ENCODE measurements at regions not wholly inside any gene's neighbourhood (a gene's known extent, or its start where the extent isn't known, plus 50 kb on each side); places are given as distances from the start of the nearest gene placed in this dataset.

- 90% methylated on average over 2 of the region's 2 CpGs for WGBS
- H3K4me3 ChIP-seq (ENCODE audit: low read length in 2 of 2), result no peak overlapping the region
These were observed 1526.3 kb downstream of the AACS start for GRCh38 chr12:126591533-126591932.

GRCh38 chr12:126601184-126602170, 1536.2 kb downstream of the AACS start:
- no peak for DNase-seq (ENCODE audit: low read depth in 6 of 9, low spot score in 9 of 9)
- Histone ChIP-seq H3K4me3 (ENCODE audit: low read length in 2 of 2) (no peak overlapping the region), H3K9me3 (ENCODE audit: control insufficient read depth in 2 of 2, insufficient read depth in 1 of 2, low read length in 1 of 2) (no peaks in the 10 kb centered on the region), H3K27me3 (ENCODE audit: control insufficient read depth in 2 of 2, insufficient read depth in 1 of 2, low read length in 1 of 2) (no peaks in the 10 kb centered on the region), H3K36me3 (ENCODE audit: control insufficient read depth in 2 of 2, insufficient read depth in 2 of 2, low read length in 1 of 2) (no peaks in the 10 kb centered on the region), H3K4me1 (ENCODE audit: control insufficient read depth in 2 of 2, insufficient read depth in 2 of 2, low read length in 2 of 2) (no peaks in the 10 kb centered on the region), H3K27ac (ENCODE audit: low read depth in 1 of 2, low read length in 1 of 2) (no peak overlapping the region)
- 83% methylated on average over 5 of the region's 5 CpGs for WGBS

More at GRCh38 chr12:126591533-126591932, 1526.3 kb downstream of the AACS start:
- Histone ChIP-seq H3K27ac (ENCODE audit: low read depth in 1 of 2, low read length in 1 of 2) (no peak overlapping the region), H3K4me1 (ENCODE audit: control insufficient read depth in 2 of 2, insufficient read depth in 2 of 2, low read length in 2 of 2) (peaks cover 0 to 4% of the 10 kb centered on the region in 2 donors), H3K9me3 (ENCODE audit: control insufficient read depth in 2 of 2, insufficient read depth in 1 of 2, low read length in 1 of 2) (no peaks in the 10 kb centered on the region), H3K36me3 (ENCODE audit: control insufficient read depth in 2 of 2, insufficient read depth in 2 of 2, low read length in 1 of 2) (no peaks in the 10 kb centered on the region), H3K27me3 (ENCODE audit: control insufficient read depth in 2 of 2, insufficient read depth in 1 of 2, low read length in 1 of 2) (no peaks in the 10 kb centered on the region)
- DNase-seq (ENCODE audit: low read depth in 6 of 9, low spot score in 9 of 9), result no peak

- Histone ChIP-seq H3K27ac (ENCODE audit: low read depth in 1 of 2, low read length in 1 of 2) (no peak overlapping the region), H3K36me3 (ENCODE audit: control insufficient read depth in 2 of 2, insufficient read depth in 2 of 2, low read length in 1 of 2) (no peaks in the 10 kb centered on the region), H3K4me1 (ENCODE audit: control insufficient read depth in 2 of 2, insufficient read depth in 2 of 2, low read length in 2 of 2) (no peaks in the 10 kb centered on the region), H3K4me3 (ENCODE audit: low read length in 2 of 2) (no peak overlapping the region), H3K9me3 (ENCODE audit: control insufficient read depth in 2 of 2, insufficient read depth in 1 of 2, low read length in 1 of 2) (no peaks in the 10 kb centered on the region), H3K27me3 (ENCODE audit: control insufficient read depth in 2 of 2, insufficient read depth in 1 of 2, low read length in 1 of 2) (no peaks in the 10 kb centered on the region)
- 82% methylated on average over 7 of the region's 7 CpGs for WGBS
- no peak for DNase-seq (ENCODE audit: low read depth in 6 of 9, low spot score in 9 of 9)
These were observed 1537.4 kb downstream of the AACS start for GRCh38 chr12:126602612-126603011.

GRCh38 chr12:126607157-126607556, 1541.9 kb downstream of the AACS start:
- DNase-seq (ENCODE audit: low read depth in 6 of 9, low spot score in 9 of 9), result no peak
- Histone ChIP-seq H3K36me3 (ENCODE audit: control insufficient read depth in 2 of 2, insufficient read depth in 2 of 2, low read length in 1 of 2) (no peaks in the 10 kb centered on the region), H3K27ac (ENCODE audit: low read depth in 1 of 2, low read length in 1 of 2) (no peak overlapping the region), H3K4me3 (ENCODE audit: low read length in 2 of 2) (no peak overlapping the region), H3K4me1 (ENCODE audit: control insufficient read depth in 2 of 2, insufficient read depth in 2 of 2, low read length in 2 of 2) (no peaks in the 10 kb centered on the region), H3K9me3 (ENCODE audit: control insufficient read depth in 2 of 2, insufficient read depth in 1 of 2, low read length in 1 of 2) (no peaks in the 10 kb centered on the region), H3K27me3 (ENCODE audit: control insufficient read depth in 2 of 2, insufficient read depth in 1 of 2, low read length in 1 of 2) (no peaks in the 10 kb centered on the region)
- 92% methylated on average over 1 of the region's 1 CpG for WGBS

DNA sequence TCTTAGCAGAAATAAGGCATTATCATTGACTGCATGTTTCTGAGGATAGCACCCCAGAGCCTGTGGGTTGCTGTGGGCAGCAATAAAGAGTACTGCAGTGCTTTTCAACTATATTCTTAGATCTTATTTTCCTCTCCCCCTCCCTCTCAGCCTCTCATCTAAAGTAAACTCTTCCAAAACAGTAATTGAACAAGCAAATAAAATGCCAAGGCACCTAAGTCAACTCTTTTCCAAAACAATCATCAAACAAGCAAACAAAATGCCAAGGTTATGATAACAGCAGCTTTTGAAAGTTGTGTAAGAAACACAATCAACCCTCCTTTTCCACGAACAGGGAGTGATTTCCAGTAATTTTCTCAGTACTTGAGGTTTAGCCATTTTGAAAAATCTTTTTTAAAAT, 1542.6 kb downstream of the AACS start:
- H3K27ac ChIP-seq (ENCODE audit: low read depth in 1 of 2, low read length in 1 of 2), result no peak overlapping the region
- 60% methylated on average over 1 of the region's 1 CpG for WGBS
- DNase-seq (ENCODE audit: low read depth in 6 of 9, low spot score in 9 of 9), result no peak
- no peaks in the 10 kb centered on the region for H3K36me3 ChIP-seq (ENCODE audit: control insufficient read depth in 2 of 2, insufficient read depth in 2 of 2, low read length in 1 of 2)
- no peaks in the 10 kb centered on the region for H3K27me3 ChIP-seq (ENCODE audit: control insufficient read depth in 2 of 2, insufficient read depth in 1 of 2, low read length in 1 of 2)
- no peaks in the 10 kb centered on the region for H3K9me3 ChIP-seq (ENCODE audit: control insufficient read depth in 2 of 2, insufficient read depth in 1 of 2, low read length in 1 of 2)
- H3K4me3 ChIP-seq (ENCODE audit: low read length in 2 of 2), result no peak overlapping the region
- no peaks in the 10 kb centered on the region for H3K4me1 ChIP-seq (ENCODE audit: control insufficient read depth in 2 of 2, insufficient read depth in 2 of 2, low read length in 2 of 2)

DNA sequence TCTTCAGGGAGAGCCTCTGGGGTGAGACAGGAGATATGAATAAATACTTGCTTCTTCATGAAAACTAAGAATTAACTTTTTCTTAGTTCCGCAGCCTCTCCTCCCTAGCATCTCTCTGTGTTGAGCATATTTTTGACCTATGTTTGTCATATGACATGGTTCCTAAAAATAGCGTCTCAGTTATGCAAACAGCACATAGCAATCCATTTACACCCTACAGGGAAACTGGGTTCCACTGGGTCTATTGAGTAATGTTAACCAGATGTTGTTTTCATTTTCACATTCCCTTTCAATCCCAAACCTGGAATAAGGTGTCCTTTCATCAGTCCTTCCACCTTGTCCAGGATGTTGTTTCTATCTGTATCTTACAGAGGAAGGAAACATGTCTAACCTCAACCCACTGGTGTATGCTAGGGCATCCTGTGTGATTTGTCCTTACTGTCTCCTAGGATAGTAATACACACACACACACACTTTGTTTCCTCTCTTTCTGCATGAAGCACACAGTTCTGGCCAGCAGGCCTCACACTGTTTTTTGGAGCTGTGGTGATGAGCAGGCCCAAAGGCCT, 1543.5 kb downstream of the AACS start:
- H3K27me3 ChIP-seq (ENCODE audit: control insufficient read depth in 2 of 2, insufficient read depth in 1 of 2, low read length in 1 of 2), result no peaks in the 10 kb centered on the region
- DNase-seq (ENCODE audit: low read depth in 6 of 9, low spot score in 9 of 9), result no peak
- H3K4me3 ChIP-seq (ENCODE audit: low read length in 2 of 2), result no peak overlapping the region
- H3K36me3 ChIP-seq (ENCODE audit: control insufficient read depth in 2 of 2, insufficient read depth in 2 of 2, low read length in 1 of 2), result no peaks in the 10 kb centered on the region
- 69% methylated on average over 2 of the region's 2 CpGs for WGBS
- H3K9me3 ChIP-seq (ENCODE audit: control insufficient read depth in 2 of 2, insufficient read depth in 1 of 2, low read length in 1 of 2), result no peaks in the 10 kb centered on the region
- H3K27ac ChIP-seq (ENCODE audit: low read depth in 1 of 2, low read length in 1 of 2), result no peak overlapping the region
- no peaks in the 10 kb centered on the region for H3K4me1 ChIP-seq (ENCODE audit: control insufficient read depth in 2 of 2, insufficient read depth in 2 of 2, low read length in 2 of 2)

DNA sequence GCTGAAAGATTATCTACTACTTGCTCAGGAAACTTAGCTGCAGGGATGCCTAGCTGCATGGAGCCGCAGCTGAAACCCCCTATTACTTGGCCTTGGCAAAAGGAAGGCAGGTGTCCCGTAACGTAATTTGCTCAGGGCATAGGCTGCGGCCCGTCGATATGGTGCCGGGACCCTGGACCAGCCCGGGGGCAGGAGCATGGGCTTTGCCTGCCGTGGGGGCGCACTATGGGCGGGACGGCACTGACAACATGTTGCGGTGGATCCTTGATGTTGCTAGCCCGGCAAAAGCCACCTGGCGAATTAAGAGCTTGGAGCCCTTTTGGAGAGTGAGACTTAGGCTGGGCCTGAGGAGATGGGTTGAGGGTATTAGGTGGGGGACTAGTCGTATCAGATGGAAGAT, 1551.2 kb downstream of the AACS start:
- WGBS, result 98% methylated on average over 16 of the region's 16 CpGs
- peaks cover 0 to 16% of the 10 kb centered on the region in 2 donors for H3K9me3 ChIP-seq (ENCODE audit: control insufficient read depth in 2 of 2, insufficient read depth in 1 of 2, low read length in 1 of 2)
- H3K27me3 ChIP-seq (ENCODE audit: control insufficient read depth in 2 of 2, insufficient read depth in 1 of 2, low read length in 1 of 2), result no peaks in the 10 kb centered on the region

GRCh38 chr12:126617312-126617711, 1552.1 kb downstream of the AACS start:
- H3K27ac ChIP-seq (ENCODE audit: low read depth in 1 of 2, low read length in 1 of 2), result no peak overlapping the region
- no peaks in the 10 kb centered on the region for H3K36me3 ChIP-seq (ENCODE audit: control insufficient read depth in 2 of 2, insufficient read depth in 2 of 2, low read length in 1 of 2)
- no peak for DNase-seq (ENCODE audit: low read depth in 6 of 9, low spot score in 9 of 9)
- H3K9me3 ChIP-seq (ENCODE audit: control insufficient read depth in 2 of 2, insufficient read depth in 1 of 2, low read length in 1 of 2), result peaks cover 0 to 16% of the 10 kb centered on the region in 2 donors
- H3K27me3 ChIP-seq (ENCODE audit: control insufficient read depth in 2 of 2, insufficient read depth in 1 of 2, low read length in 1 of 2), result no peaks in the 10 kb centered on the region
- H3K4me3 ChIP-seq (ENCODE audit: low read length in 2 of 2), result no peak overlapping the region
- WGBS, result 95% methylated on average over 5 of the region's 5 CpGs
- H3K4me1 ChIP-seq (ENCODE audit: control insufficient read depth in 2 of 2, insufficient read depth in 2 of 2, low read length in 2 of 2), result no peaks in the 10 kb centered on the region

More for the DNA sequence above, 1551.2 kb downstream of the AACS start:
- no peak overlapping the region for H3K4me3 ChIP-seq (ENCODE audit: low read length in 2 of 2)
- DNase-seq (ENCODE audit: low read depth in 6 of 9, low spot score in 9 of 9), result no peak
- no peaks in the 10 kb centered on the region for H3K36me3 ChIP-seq (ENCODE audit: control insufficient read depth in 2 of 2, insufficient read depth in 2 of 2, low read length in 1 of 2)
- no peaks in the 10 kb centered on the region for H3K4me1 ChIP-seq (ENCODE audit: control insufficient read depth in 2 of 2, insufficient read depth in 2 of 2, low read length in 2 of 2)
- H3K27ac ChIP-seq (ENCODE audit: low read depth in 1 of 2, low read length in 1 of 2), result no peak overlapping the region

DNA sequence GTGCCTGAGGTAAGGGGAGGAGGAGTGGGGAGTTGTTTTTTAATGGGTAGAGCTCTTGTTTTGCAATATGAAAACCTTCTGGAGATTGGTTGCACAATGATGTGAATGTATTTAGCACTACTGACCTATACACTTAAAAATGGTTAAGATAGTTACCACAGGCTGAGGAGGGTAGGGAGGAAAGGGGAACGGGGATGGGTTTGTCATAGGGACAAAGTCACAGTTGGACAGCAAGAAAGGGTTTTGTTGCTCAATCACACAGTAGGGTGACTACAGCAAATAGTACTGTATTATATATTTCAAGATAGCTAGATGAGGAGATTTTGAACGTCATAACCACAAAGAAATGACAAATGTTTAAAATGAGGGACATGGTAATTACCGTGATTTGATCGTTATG, 1562.4 kb downstream of the AACS start:
- H3K4me1 ChIP-seq (ENCODE audit: control insufficient read depth in 2 of 2, insufficient read depth in 2 of 2, low read length in 2 of 2), result no peaks in the 10 kb centered on the region
- H3K36me3 ChIP-seq (ENCODE audit: control insufficient read depth in 2 of 2, insufficient read depth in 2 of 2, low read length in 1 of 2), result no peaks in the 10 kb centered on the region
- H3K9me3 ChIP-seq (ENCODE audit: control insufficient read depth in 2 of 2, insufficient read depth in 1 of 2, low read length in 1 of 2), result no peaks in the 10 kb centered on the region
- no peak for DNase-seq (ENCODE audit: low read depth in 6 of 9, low spot score in 9 of 9)
- WGBS, result 67% methylated on average over 4 of the region's 4 CpGs
- no peaks in the 10 kb centered on the region for H3K27me3 ChIP-seq (ENCODE audit: control insufficient read depth in 2 of 2, insufficient read depth in 1 of 2, low read length in 1 of 2)
- H3K27ac ChIP-seq (ENCODE audit: low read depth in 1 of 2, low read length in 1 of 2), result no peak overlapping the region
- no peak overlapping the region for H3K4me3 ChIP-seq (ENCODE audit: low read length in 2 of 2)
